Endodermal cell (in vitro differentiated cells): ENCODE measurements at regions not wholly inside any gene's neighbourhood (a gene's known extent, or its start where the extent isn't known, plus 50 kb on each side); places are given as distances from the start of the nearest gene placed in this dataset.

Source experiments
- DNase-seq: peaks from one replicate; pipeline ENCODE4 v3.0.0-alpha.2; 2017
- H3K27ac ChIP-seq: 2 replicates; pipeline ENCODE4 v1.5.1; 2013; ENCODE audit warnings: mild to moderate bottlenecking, low read depth, low read length, moderate library complexity
- H3K27me3 ChIP-seq: 2 replicates; pipeline ENCODE4 v1.6.1; 2013; ENCODE audit warnings: mild to moderate bottlenecking, low read length, moderate library complexity; ENCODE audit not compliant: insufficient read depth, control insufficient read depth, poor library complexity, severe bottlenecking
- H3K36me3 ChIP-seq: 2 replicates; pipeline ENCODE4 v1.7.0; 2013; ENCODE audit warnings: mild to moderate bottlenecking, low read length, moderate library complexity; ENCODE audit not compliant: control insufficient read depth, insufficient read depth
- H3K4me1 ChIP-seq: one replicate; pipeline ENCODE4 v1.7.0; 2013; ENCODE audit warnings: low read length; ENCODE audit not compliant: control insufficient read depth, insufficient read depth
- H3K4me3 ChIP-seq: 2 replicates; pipeline ENCODE4 v1.5.1; 2013; ENCODE audit warnings: mild to moderate bottlenecking, low read length, moderate library complexity
- H3K9ac ChIP-seq: 2 replicates; pipeline ENCODE4 v1.6.1; 2013; ENCODE audit warnings: mild to moderate bottlenecking, low read length, moderate library complexity; ENCODE audit not compliant: poor library complexity, severe bottlenecking; ENCODE audit errors: extremely low read depth
- H3K9me3 ChIP-seq: 2 replicates; pipeline ENCODE4 v1.6.1; 2013; ENCODE audit warnings: mild to moderate bottlenecking, low read length, moderate library complexity; ENCODE audit not compliant: control insufficient read depth
- H3K27ac Mint-ChIP-seq: 2 replicates; pipeline ENCODE4 v1.8.0; 2020; ENCODE audit warnings: mixed read lengths
- H3K27me3 Mint-ChIP-seq: 2 replicates; pipeline ENCODE4 v1.8.0; 2021; ENCODE audit warnings: mild to moderate bottlenecking, mixed read lengths; ENCODE audit not compliant: insufficient read depth
- H3K36me3 Mint-ChIP-seq: 2 replicates; pipeline ENCODE4 v1.8.0; 2020; ENCODE audit warnings: low read depth, mixed read lengths
- H3K4me1 Mint-ChIP-seq: 2 replicates; pipeline ENCODE4 v1.8.0; 2020; ENCODE audit warnings: mixed read lengths
- H3K4me3 Mint-ChIP-seq: 2 replicates; pipeline ENCODE4 v1.8.0; 2020; ENCODE audit warnings: mild to moderate bottlenecking, moderate library complexity, mixed read lengths
- H3K9me3 Mint-ChIP-seq: 2 replicates; pipeline ENCODE4 v1.8.0; 2020; ENCODE audit warnings: mild to moderate bottlenecking, mixed read lengths
- WGBS, 2 experiments: methylation state at CpG; one replicate each; pipeline versions ENCODE4 v1.1.5 to v1.1.7; 2013; ENCODE audit warnings: missing lambda C conversion rate in 2 of 2, mixed read lengths in 1 of 2; ENCODE audit not compliant: insufficient coverage in 1 of 2, insufficient read length in 1 of 2; 5-methylcytosine and 5-hydroxymethylcytosine counted together
- TF ChIP-seq, protein P1 (sequence below): fragments of 200-600 bp; sonication (generic); conservative IDR thresholded peaks from 2 replicates; pipeline ENCODE4 v1.5.0; 2021; ENCODE audit warnings: antibody characterized with exemption, mild to moderate bottlenecking

DNA sequence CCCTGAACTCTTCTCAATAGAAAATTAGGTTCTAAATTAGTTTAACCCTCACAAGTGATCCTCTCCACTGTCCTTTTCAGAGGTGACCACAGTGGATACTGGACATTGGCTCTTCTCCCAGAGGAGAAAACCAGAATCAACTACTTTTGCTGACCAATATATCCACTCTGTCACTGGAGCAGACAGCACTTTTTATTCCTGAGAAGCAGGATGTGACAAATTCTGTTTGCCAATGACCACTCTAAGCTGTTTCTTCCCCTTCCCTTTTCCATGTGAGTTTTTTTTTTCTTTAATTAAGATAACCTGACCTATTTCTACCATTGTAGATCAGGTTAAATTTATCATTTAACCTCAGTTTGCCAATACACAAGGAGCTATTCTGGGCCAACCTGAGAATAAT, 79.7 kb upstream of the ZNF280D start:
- TF ChIP-seq, protein P1, sequence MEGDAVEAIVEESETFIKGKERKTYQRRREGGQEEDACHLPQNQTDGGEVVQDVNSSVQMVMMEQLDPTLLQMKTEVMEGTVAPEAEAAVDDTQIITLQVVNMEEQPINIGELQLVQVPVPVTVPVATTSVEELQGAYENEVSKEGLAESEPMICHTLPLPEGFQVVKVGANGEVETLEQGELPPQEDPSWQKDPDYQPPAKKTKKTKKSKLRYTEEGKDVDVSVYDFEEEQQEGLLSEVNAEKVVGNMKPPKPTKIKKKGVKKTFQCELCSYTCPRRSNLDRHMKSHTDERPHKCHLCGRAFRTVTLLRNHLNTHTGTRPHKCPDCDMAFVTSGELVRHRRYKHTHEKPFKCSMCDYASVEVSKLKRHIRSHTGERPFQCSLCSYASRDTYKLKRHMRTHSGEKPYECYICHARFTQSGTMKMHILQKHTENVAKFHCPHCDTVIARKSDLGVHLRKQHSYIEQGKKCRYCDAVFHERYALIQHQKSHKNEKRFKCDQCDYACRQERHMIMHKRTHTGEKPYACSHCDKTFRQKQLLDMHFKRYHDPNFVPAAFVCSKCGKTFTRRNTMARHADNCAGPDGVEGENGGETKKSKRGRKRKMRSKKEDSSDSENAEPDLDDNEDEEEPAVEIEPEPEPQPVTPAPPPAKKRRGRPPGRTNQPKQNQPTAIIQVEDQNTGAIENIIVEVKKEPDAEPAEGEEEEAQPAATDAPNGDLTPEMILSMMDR, result no peak

DNA sequence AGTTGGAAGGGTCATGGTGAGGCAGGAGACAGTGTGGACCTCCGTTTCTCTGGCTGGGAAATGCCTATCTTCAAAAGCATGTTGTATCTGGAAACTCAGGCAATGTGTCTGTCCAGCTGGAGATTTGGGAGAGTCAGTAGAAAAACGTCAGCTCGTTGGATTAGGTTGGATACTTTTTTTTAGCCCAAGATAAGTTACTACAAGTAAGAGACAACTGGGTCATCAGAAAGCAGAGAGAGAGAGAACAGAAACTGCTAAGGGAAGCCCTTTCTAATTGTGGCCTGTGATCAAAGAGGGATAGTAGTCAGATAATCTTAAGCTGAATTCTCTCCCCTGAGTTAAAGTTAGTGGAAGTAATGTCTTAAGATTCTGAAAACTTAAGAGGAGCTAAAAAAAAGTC, 78.9 kb upstream of the ZNF280D start:
- 65 to 91% methylated on average over 2 to 3 of the region's 3 CpGs for WGBS, 2 experiments
- Histone ChIP-seq H3K36me3 (no peaks in the 10 kb centered on the region), H3K4me3 (no peak overlapping the region), H3K4me1 (no peaks in the 10 kb centered on the region), H3K27me3 (no peaks in the 10 kb centered on the region), H3K9ac (no peak overlapping the region), H3K27ac (no peak overlapping the region), H3K9me3 (peaks cover 14% of the 10 kb centered on the region)
- peaks cover 4% of the 10 kb centered on the region for H3K4me1 Mint-ChIP-seq
- TF ChIP-seq, protein P1, result no peak
- no peak overlapping the region for H3K4me3 Mint-ChIP-seq
- no peak for DNase-seq
- H3K27ac Mint-ChIP-seq, result no peak overlapping the region
- H3K27me3 Mint-ChIP-seq, result no peaks in the 10 kb centered on the region
- peaks cover 3% of the 10 kb centered on the region for H3K36me3 Mint-ChIP-seq
- H3K9me3 Mint-ChIP-seq, result peaks cover 19% of the 10 kb centered on the region

More for the DNA sequence above, 79.7 kb upstream of the ZNF280D start:
- Mint-ChIP-seq H3K9me3 (peaks cover 14% of the 10 kb centered on the region), H3K27me3 (no peaks in the 10 kb centered on the region), H3K27ac (no peak overlapping the region), H3K4me3 (no peak overlapping the region), H3K36me3 (no peaks in the 10 kb centered on the region), H3K4me1 (peaks cover 4% of the 10 kb centered on the region)
- H3K4me3 ChIP-seq, result no peak overlapping the region
- H3K9ac ChIP-seq, result no peak overlapping the region
- H3K27me3 ChIP-seq, result no peaks in the 10 kb centered on the region
- H3K4me1 ChIP-seq, result no peaks in the 10 kb centered on the region
- no peak for DNase-seq
- H3K9me3 ChIP-seq, result peaks cover 7% of the 10 kb centered on the region
- no peaks in the 10 kb centered on the region for H3K36me3 ChIP-seq
- no peak overlapping the region for H3K27ac ChIP-seq

DNA sequence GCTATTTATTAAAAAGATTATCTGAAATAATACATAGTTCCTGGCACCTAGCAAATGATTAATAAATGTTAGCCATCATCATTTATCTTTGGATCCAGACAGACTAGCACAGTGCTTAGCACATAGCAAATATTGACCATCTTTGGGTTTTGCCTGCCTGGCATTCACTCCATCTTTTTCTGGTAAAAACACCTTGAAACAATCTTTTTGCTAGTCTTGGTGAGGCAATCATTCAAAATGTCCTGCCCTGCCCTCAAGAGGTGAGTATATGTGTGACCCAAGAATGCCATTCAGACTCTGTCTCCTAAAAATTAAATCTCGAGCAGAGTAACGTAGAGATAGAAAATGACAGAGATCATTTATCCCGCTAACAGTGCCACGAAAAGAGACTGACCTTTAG, 78.3 kb upstream of the ZNF280D start:
- Histone ChIP-seq H3K27ac (no peak overlapping the region), H3K4me3 (no peak overlapping the region), H3K9ac (no peak overlapping the region), H3K9me3 (peaks cover 20% of the 10 kb centered on the region), H3K36me3 (no peaks in the 10 kb centered on the region), H3K4me1 (no peaks in the 10 kb centered on the region), H3K27me3 (no peaks in the 10 kb centered on the region)
- H3K36me3 Mint-ChIP-seq, result peaks cover 5% of the 10 kb centered on the region
- DNase-seq, result no peak
- H3K4me1 Mint-ChIP-seq, result peaks cover 4% of the 10 kb centered on the region
- no peaks in the 10 kb centered on the region for H3K27me3 Mint-ChIP-seq
- WGBS, 2 experiments, result 96 to 97% methylated on average over 4 of the region's 4 CpGs
- TF ChIP-seq, protein P1, result peak; percentile 30
- peaks cover 19% of the 10 kb centered on the region for H3K9me3 Mint-ChIP-seq
- no peak overlapping the region for H3K27ac Mint-ChIP-seq
- H3K4me3 Mint-ChIP-seq, result no peak overlapping the region
